ENCODE measurements at regions not wholly inside any gene's neighbourhood (a gene's known extent, or its start where the extent isn't known, plus 50 kb on each side); places are given as distances from the start of the nearest gene placed in this dataset.

GRCh38 chr15:35723852-35724251 lies 177.9 kb upstream of the DPH6 start:
- TF ChIP-seq FOXP2 (optimal IDR thresholded peaks at IDR 0.05; ENCODE audit: borderline replicate concordance, extremely low read depth, extremely low read length, insufficient read depth) (no peak), TAF1 (IDR thresholded peaks at IDR 0.05; ENCODE audit: borderline replicate concordance, insufficient read depth, low read length) (no peak), POLR2AphosphoS5 (IDR thresholded peaks at IDR 0.05; ENCODE audit: low read depth, low read length) (no peak), SIN3A (IDR thresholded peaks at IDR 0.05; ENCODE audit: borderline replicate concordance, insufficient read depth, low read length) (no peak), REST (IDR thresholded peaks at IDR 0.05; ENCODE audit: insufficient read depth in 1 of 2, low read depth in 2 of 2, low read length in 2 of 2) (no peak)

GRCh38 chr15:35724626-35725025 lies 178.7 kb upstream of the DPH6 start:
- TF ChIP-seq TAF1 (IDR thresholded peaks at IDR 0.05; ENCODE audit: borderline replicate concordance, insufficient read depth, low read length), result no peak
- TF ChIP-seq POLR2AphosphoS5 (IDR thresholded peaks at IDR 0.05; ENCODE audit: low read depth, low read length), result no peak
- no peak for TF ChIP-seq FOXP2 (optimal IDR thresholded peaks at IDR 0.05; ENCODE audit: borderline replicate concordance, extremely low read depth, extremely low read length, insufficient read depth)
- no peak for TF ChIP-seq REST (IDR thresholded peaks at IDR 0.05; ENCODE audit: insufficient read depth in 1 of 2, low read depth in 2 of 2, low read length in 2 of 2)
- TF ChIP-seq SIN3A (IDR thresholded peaks at IDR 0.05; ENCODE audit: borderline replicate concordance, insufficient read depth, low read length), result no peak

GRCh38 chr15:35725353-35725752 lies 179.4 kb upstream of the DPH6 start:
- TF ChIP-seq FOXP2 (optimal IDR thresholded peaks at IDR 0.05; ENCODE audit: borderline replicate concordance, extremely low read depth, extremely low read length, insufficient read depth) (no peak), REST (IDR thresholded peaks at IDR 0.05; ENCODE audit: insufficient read depth in 1 of 2, low read depth in 2 of 2, low read length in 2 of 2) (no peak), TAF1 (IDR thresholded peaks at IDR 0.05; ENCODE audit: borderline replicate concordance, insufficient read depth, low read length) (no peak), SIN3A (IDR thresholded peaks at IDR 0.05; ENCODE audit: borderline replicate concordance, insufficient read depth, low read length) (no peak), POLR2AphosphoS5 (IDR thresholded peaks at IDR 0.05; ENCODE audit: low read depth, low read length) (no peak)

GRCh38 chr15:35727627-35728026 lies 181.7 kb upstream of the DPH6 start:
- TF ChIP-seq FOXP2 (optimal IDR thresholded peaks at IDR 0.05; ENCODE audit: borderline replicate concordance, extremely low read depth, extremely low read length, insufficient read depth) (no peak), REST (IDR thresholded peaks at IDR 0.05; ENCODE audit: insufficient read depth in 1 of 2, low read depth in 2 of 2, low read length in 2 of 2) (no peak), SIN3A (IDR thresholded peaks at IDR 0.05; ENCODE audit: borderline replicate concordance, insufficient read depth, low read length) (no peak)
